IPS DF 19.7 (cell line): ENCODE measurements at regions not wholly inside any gene's neighbourhood (a gene's known extent, or its start where the extent isn't known, plus 50 kb on each side); places are given as distances from the start of the nearest gene placed in this dataset.

Source experiments
- DNase-seq: peaks from one replicate; pipeline ENCODE4 v3.0.0-alpha.2; 2013; ENCODE audit warnings: low read depth, low spot score

GRCh38 chr6:126804332-126805064, 314.0 kb upstream of the RSPO3 start:
- DNase-seq = no peak

GRCh38 chr6:126805861-126806260, 312.6 kb upstream of the RSPO3 start:
- no peak for DNase-seq

GRCh38 chr6:126807876-126808275, 310.6 kb upstream of the RSPO3 start:
- DNase-seq = no peak

GRCh38 chr6:126811321-126811720, 307.1 kb upstream of the RSPO3 start:
- DNase-seq = no peak

- no peak for DNase-seq
Measured at GRCh38 chr6:126812010-126812409, 306.5 kb upstream of the RSPO3 start.

GRCh38 chr6:126812651-126813050, 305.8 kb upstream of the RSPO3 start:
- no peak for DNase-seq

- no peak for DNase-seq
Measured at GRCh38 chr6:126820634-126821033, 297.8 kb upstream of the RSPO3 start.

GRCh38 chr6:126821706-126822105, 296.8 kb upstream of the RSPO3 start:
- DNase-seq = no peak

- DNase-seq = no peak
Measured at GRCh38 chr6:126824226-126824625, 294.2 kb upstream of the RSPO3 start.

- DNase-seq = no peak
Measured at GRCh38 chr6:126824815-126825214, 293.7 kb upstream of the RSPO3 start.

- DNase-seq = no peak
Measured at GRCh38 chr6:126826166-126826714, 292.2 kb upstream of the RSPO3 start.

- DNase-seq = no peak
Measured at GRCh38 chr6:126831461-126831860, 287.0 kb upstream of the RSPO3 start.

GRCh38 chr6:126842769-126843168, 275.7 kb upstream of the RSPO3 start:
- no peak for DNase-seq

GRCh38 chr6:126848119-126848518, 270.4 kb upstream of the RSPO3 start:
- no peak for DNase-seq

GRCh38 chr6:126867641-126868040, 250.8 kb upstream of the RSPO3 start:
- DNase-seq = no peak

- no peak for DNase-seq
Measured at GRCh38 chr6:126873351-126873750, 245.1 kb upstream of the RSPO3 start.

- no peak for DNase-seq
Measured at GRCh38 chr6:126873791-126874190, 244.7 kb upstream of the RSPO3 start.

GRCh38 chr6:126876446-126876845, 242.0 kb upstream of the RSPO3 start:
- DNase-seq = no peak

GRCh38 chr6:126880964-126881363, 237.5 kb upstream of the RSPO3 start:
- DNase-seq = no peak

- DNase-seq = no peak
Measured at GRCh38 chr6:126886106-126886505, 232.4 kb upstream of the RSPO3 start.

- DNase-seq = no peak
Measured at GRCh38 chr6:126888727-126889725, 229.4 kb upstream of the RSPO3 start.

GRCh38 chr6:126890055-126890454, 228.4 kb upstream of the RSPO3 start:
- DNase-seq = no peak
